ENCODE measurements at regions not wholly inside any gene's neighbourhood (a gene's known extent, or its start where the extent isn't known, plus 50 kb on each side); places are given as distances from the start of the nearest gene placed in this dataset.
"Not testable (repeated sequence)": the region's sequence is repeated elsewhere in the genome, so short reads cannot be mapped to it uniquely, and the experiment has no call there.

- Histone ChIP-seq H3K14ac (ENCODE audit: low read length) (no peak overlapping the region), H3K4me3 (ENCODE audit: low read depth, low read length) (no peak overlapping the region), H3K79me2 (ENCODE audit: control insufficient read depth, insufficient read depth, low read length, poor library complexity) (no peaks in the 10 kb centered on the region), H3K9ac (ENCODE audit: low read length) (no peak overlapping the region), H3K27me3 (ENCODE audit: insufficient read depth, low read length) (no peaks in the 10 kb centered on the region), H3K4me2 (ENCODE audit: low read length) (no peak overlapping the region), H3K79me1 (ENCODE audit: low read length) (no peaks in the 10 kb centered on the region), H2BK120ac (ENCODE audit: insufficient read depth, low read length, poor library complexity) (no peak overlapping the region), H3K18ac (ENCODE audit: low read length) (no peak overlapping the region), H2AK5ac (ENCODE audit: low read length) (no peak overlapping the region), H3K27ac (ENCODE audit: low read depth, low read length) (no peak overlapping the region), H4K8ac (ENCODE audit: low read depth, low read length) (no peak overlapping the region), H3K23ac (ENCODE audit: low read length) (no peak overlapping the region), H2AFZ (ENCODE audit: insufficient read depth, low read length, poor library complexity) (no peak overlapping the region), H2BK5ac (ENCODE audit: low read depth, low read length, poor library complexity) (no peak overlapping the region), H3K9me3 (ENCODE audit: insufficient read depth, low read depth, low read length) (no peaks in the 10 kb centered on the region), H4K91ac (ENCODE audit: low read depth, low read length) (no peak overlapping the region), H3K4ac (ENCODE audit: low read depth, low read length) (no peak overlapping the region), H4K12ac (ENCODE audit: low read depth, low read length) (no peak overlapping the region), H3K36me3 (ENCODE audit: control insufficient read depth in 1 of 2, insufficient read depth in 2 of 2, low read length in 2 of 2) (no peaks in the 10 kb centered on the region), H3K4me1 (ENCODE audit: control insufficient read depth in 1 of 2, insufficient read depth in 2 of 2, low read length in 2 of 2) (no peaks in the 10 kb centered on the region), H2BK12ac (ENCODE audit: low read length) (no peak overlapping the region)
- no CpG with 5 or more reads among the region's 4 CpGs for WGBS (ENCODE audit: extremely low coverage, insufficient coverage, insufficient read length)
- no peak for DNase-seq
Measured at GRCh38 chr5:67724412-67725135, 491.0 kb upstream of the PIK3R1 start.

- Histone ChIP-seq H2AK5ac (ENCODE audit: low read length) (no peak overlapping the region), H3K27ac (ENCODE audit: low read depth, low read length) (no peak overlapping the region), H3K4me3 (ENCODE audit: low read depth, low read length) (no peak overlapping the region), H3K9me3 (ENCODE audit: insufficient read depth, low read depth, low read length) (no peaks in the 10 kb centered on the region), H3K36me3 (ENCODE audit: control insufficient read depth in 1 of 2, insufficient read depth in 2 of 2, low read length in 2 of 2) (no peaks in the 10 kb centered on the region), H4K12ac (ENCODE audit: low read depth, low read length) (no peak overlapping the region), H3K4me2 (ENCODE audit: low read length) (no peak overlapping the region), H3K18ac (ENCODE audit: low read length) (no peak overlapping the region), H4K91ac (ENCODE audit: low read depth, low read length) (no peak overlapping the region), H4K8ac (ENCODE audit: low read depth, low read length) (no peak overlapping the region), H3K4ac (ENCODE audit: low read depth, low read length) (no peak overlapping the region), H3K79me2 (ENCODE audit: control insufficient read depth, insufficient read depth, low read length, poor library complexity) (no peaks in the 10 kb centered on the region), H3K4me1 (ENCODE audit: control insufficient read depth in 1 of 2, insufficient read depth in 2 of 2, low read length in 2 of 2) (no peaks in the 10 kb centered on the region), H3K23ac (ENCODE audit: low read length) (no peak overlapping the region), H3K14ac (ENCODE audit: low read length) (no peak overlapping the region), H2BK12ac (ENCODE audit: low read length) (no peak overlapping the region), H3K9ac (ENCODE audit: low read length) (no peak overlapping the region), H2BK5ac (ENCODE audit: low read depth, low read length, poor library complexity) (no peak overlapping the region), H2BK120ac (ENCODE audit: insufficient read depth, low read length, poor library complexity) (no peak overlapping the region), H3K79me1 (ENCODE audit: low read length) (no peaks in the 10 kb centered on the region), H3K27me3 (ENCODE audit: insufficient read depth, low read length) (no peaks in the 10 kb centered on the region), H2AFZ (ENCODE audit: insufficient read depth, low read length, poor library complexity) (no peak overlapping the region)
- no CpG with 5 or more reads among the region's 1 CpG for WGBS (ENCODE audit: extremely low coverage, insufficient coverage, insufficient read length)
- DNase-seq = no peak
Measured at GRCh38 chr5:67723873-67724272, 491.7 kb upstream of the PIK3R1 start.

GRCh38 chr5:67722582-67722981 is 493.0 kb upstream of the PIK3R1 start:
- H4K8ac ChIP-seq (ENCODE audit: low read depth, low read length); H2BK5ac ChIP-seq (ENCODE audit: low read depth, low read length, poor library complexity); H3K9me3 ChIP-seq (ENCODE audit: insufficient read depth, low read depth, low read length); H3K36me3 ChIP-seq (ENCODE audit: control insufficient read depth in 1 of 2, insufficient read depth in 2 of 2, low read length in 2 of 2); H3K23ac ChIP-seq (ENCODE audit: low read length); H2BK120ac ChIP-seq (ENCODE audit: insufficient read depth, low read length, poor library complexity); H3K27me3 ChIP-seq (ENCODE audit: insufficient read depth, low read length); H3K4me3 ChIP-seq (ENCODE audit: low read depth, low read length); H3K4ac ChIP-seq (ENCODE audit: low read depth, low read length); H3K9ac ChIP-seq (ENCODE audit: low read length); H3K79me2 ChIP-seq (ENCODE audit: control insufficient read depth, insufficient read depth, low read length, poor library complexity); H3K18ac ChIP-seq (ENCODE audit: low read length); H2AK5ac ChIP-seq (ENCODE audit: low read length); DNase-seq; H3K4me2 ChIP-seq (ENCODE audit: low read length); H3K27ac ChIP-seq (ENCODE audit: low read depth, low read length); H2AFZ ChIP-seq (ENCODE audit: insufficient read depth, low read length, poor library complexity); H4K91ac ChIP-seq (ENCODE audit: low read depth, low read length); H2BK12ac ChIP-seq (ENCODE audit: low read length); H4K12ac ChIP-seq (ENCODE audit: low read depth, low read length); H3K79me1 ChIP-seq (ENCODE audit: low read length); H3K4me1 ChIP-seq (ENCODE audit: control insufficient read depth in 1 of 2, insufficient read depth in 2 of 2, low read length in 2 of 2); H3K14ac ChIP-seq (ENCODE audit: low read length): not testable (repeated sequence)
- WGBS (ENCODE audit: extremely low coverage, insufficient coverage, insufficient read length) = no CpG with 5 or more reads among the region's 2 CpGs

GRCh38 chr5:67720162-67720772 is 495.3 kb upstream of the PIK3R1 start:
- no peak overlapping the region for H2BK5ac ChIP-seq (ENCODE audit: low read depth, low read length, poor library complexity)
- no peak overlapping the region for H3K4me3 ChIP-seq (ENCODE audit: low read depth, low read length)
- WGBS (ENCODE audit: extremely low coverage, insufficient coverage, insufficient read length) = 100% methylated on average over 1 of the region's 2 CpGs
- H3K27ac ChIP-seq (ENCODE audit: low read depth, low read length) = no peak overlapping the region
- H2BK120ac ChIP-seq (ENCODE audit: insufficient read depth, low read length, poor library complexity) = no peak overlapping the region
- H3K14ac ChIP-seq (ENCODE audit: low read length) = no peak overlapping the region
- no peak overlapping the region for H3K4me2 ChIP-seq (ENCODE audit: low read length)
- no peak overlapping the region for H3K4ac ChIP-seq (ENCODE audit: low read depth, low read length)
- no peaks in the 10 kb centered on the region for H3K27me3 ChIP-seq (ENCODE audit: insufficient read depth, low read length)
- H4K91ac ChIP-seq (ENCODE audit: low read depth, low read length) = no peak overlapping the region
- DNase-seq = no peak
- no peak overlapping the region for H3K23ac ChIP-seq (ENCODE audit: low read length)
- H2BK12ac ChIP-seq (ENCODE audit: low read length) = no peak overlapping the region
- H3K36me3 ChIP-seq (ENCODE audit: control insufficient read depth in 1 of 2, insufficient read depth in 2 of 2, low read length in 2 of 2) = no peaks in the 10 kb centered on the region
- H3K79me2 ChIP-seq (ENCODE audit: control insufficient read depth, insufficient read depth, low read length, poor library complexity) = no peaks in the 10 kb centered on the region
- no peak overlapping the region for H2AFZ ChIP-seq (ENCODE audit: insufficient read depth, low read length, poor library complexity)
- no peak overlapping the region for H3K9ac ChIP-seq (ENCODE audit: low read length)
- H2AK5ac ChIP-seq (ENCODE audit: low read length) = no peak overlapping the region
- H3K18ac ChIP-seq (ENCODE audit: low read length) = no peak overlapping the region
- H3K9me3 ChIP-seq (ENCODE audit: insufficient read depth, low read depth, low read length) = no peaks in the 10 kb centered on the region
- no peak overlapping the region for H4K12ac ChIP-seq (ENCODE audit: low read depth, low read length)
- no peaks in the 10 kb centered on the region for H3K4me1 ChIP-seq (ENCODE audit: control insufficient read depth in 1 of 2, insufficient read depth in 2 of 2, low read length in 2 of 2)
- H4K8ac ChIP-seq (ENCODE audit: low read depth, low read length) = no peak overlapping the region
- H3K79me1 ChIP-seq (ENCODE audit: low read length) = no peaks in the 10 kb centered on the region
